ENCODE measurements at regions not wholly inside any gene's neighbourhood (a gene's known extent, or its start where the extent isn't known, plus 50 kb on each side); places are given as distances from the start of the nearest gene placed in this dataset.

GRCh38 chr6:22041797-22042480 is 254.9 kb downstream of the PRL start:
- FAIRE-seq, result no peak

DNA sequence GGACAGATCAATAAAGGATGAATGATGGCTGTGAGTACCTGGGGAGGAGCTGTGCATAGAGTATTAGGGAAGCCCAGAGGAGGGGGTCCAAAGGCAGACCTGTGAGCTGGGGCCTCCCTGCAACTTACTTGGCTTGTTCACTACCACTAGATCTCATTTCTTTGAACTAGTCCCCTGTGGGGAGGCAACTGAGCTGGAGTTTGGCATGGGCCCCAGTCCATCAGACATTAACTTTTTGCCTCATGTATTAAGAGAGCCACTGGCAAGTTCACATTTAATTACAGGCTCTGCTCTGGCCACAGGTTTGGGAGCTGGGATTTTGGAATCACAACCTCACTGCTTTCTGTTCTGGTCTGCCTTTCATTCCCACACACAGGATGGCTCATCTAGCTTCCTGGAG is 254.1 kb downstream of the PRL start:
- no peak for FAIRE-seq

GRCh38 chr6:22043284-22043962 is 253.4 kb downstream of the PRL start:
- FAIRE-seq, result no peak

DNA sequence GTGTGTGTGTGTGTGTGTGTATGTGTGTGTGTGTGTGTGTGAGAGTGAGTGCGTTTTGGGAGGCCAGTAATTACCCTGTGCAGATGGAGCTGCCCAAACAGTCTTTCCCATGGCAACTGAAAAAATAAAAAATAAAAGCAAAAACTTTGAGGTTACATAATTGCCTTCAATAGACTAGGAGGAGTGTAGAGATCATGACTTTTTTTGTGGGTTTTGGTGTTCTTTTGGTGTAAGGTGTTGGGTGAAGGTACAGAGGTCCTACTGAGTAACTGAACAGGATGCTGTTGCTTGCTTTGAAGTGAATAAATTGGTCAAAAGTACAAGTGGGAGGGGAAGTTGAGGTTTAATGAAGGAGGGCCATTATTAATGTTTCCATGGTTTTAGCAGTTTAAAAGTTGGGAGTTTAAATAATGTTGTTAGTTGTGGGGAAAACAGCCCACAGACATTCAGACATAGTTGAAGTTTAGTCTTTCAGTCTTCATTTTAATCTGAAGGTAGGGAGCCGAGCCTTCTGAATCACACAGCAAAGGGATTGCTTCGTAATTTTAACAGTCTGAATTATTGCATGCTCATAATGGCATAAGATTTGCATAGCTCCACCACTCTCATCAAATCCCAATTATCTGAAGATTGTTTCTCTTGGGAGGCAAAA is 251.4 kb downstream of the PRL start:
- no peak for FAIRE-seq

GRCh38 chr6:22049002-22049401 is 247.8 kb downstream of the PRL start:
- no peak for FAIRE-seq

DNA sequence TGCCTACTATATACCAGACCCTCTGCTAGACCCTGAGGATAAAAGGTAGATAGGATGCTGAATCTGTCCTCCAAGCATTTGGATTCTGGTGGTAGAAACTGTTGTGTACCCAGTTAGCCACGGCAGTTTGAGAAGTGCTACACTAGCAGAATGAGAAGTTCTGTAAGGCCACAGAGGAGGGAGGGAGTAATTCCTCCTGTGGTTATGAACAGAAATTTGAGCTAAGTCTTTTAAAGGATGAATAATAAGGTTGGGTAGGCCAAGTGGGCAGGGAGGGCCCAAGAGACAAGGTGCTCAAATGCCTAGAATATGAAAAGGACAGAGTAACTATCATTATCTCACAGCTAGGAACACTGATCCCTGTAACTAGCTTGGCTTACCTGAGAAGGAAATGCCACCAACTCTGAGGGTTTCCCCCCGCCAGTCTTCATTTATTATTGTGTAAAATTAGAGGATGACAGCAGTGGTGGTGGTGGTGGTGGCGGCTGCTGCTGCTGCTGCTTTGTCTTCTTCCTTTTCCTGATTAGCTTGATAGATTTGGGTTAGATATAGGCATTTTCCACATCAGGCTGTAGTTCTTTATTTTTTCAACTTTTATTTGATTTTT is 243.3 kb downstream of the PRL start:
- no peak for FAIRE-seq

DNA sequence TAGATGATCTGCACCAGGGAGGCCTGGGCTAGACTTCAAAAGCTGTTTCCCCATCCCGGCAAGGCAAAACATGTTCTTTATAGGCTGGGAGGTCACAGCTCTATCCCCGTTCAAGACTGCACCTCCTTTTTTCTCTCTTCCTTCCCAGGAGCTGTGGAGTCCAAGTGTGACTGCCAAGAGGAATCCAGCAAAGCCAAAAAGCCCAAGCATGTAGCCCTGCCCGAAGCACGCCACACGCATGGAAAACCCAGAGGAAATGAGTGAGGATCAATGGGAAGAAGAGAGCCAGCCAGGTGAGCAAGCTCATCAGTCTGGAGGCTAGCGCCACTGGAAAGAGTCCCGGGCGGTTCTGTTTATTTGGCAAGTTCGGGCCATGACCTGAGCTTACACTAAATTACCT is 240.4 kb downstream of the PRL start:
- FAIRE-seq, result no peak

GRCh38 chr6:22057962-22058361 is 238.9 kb downstream of the PRL start:
- FAIRE-seq, result no peak

- no peak for FAIRE-seq
Observed at GRCh38 chr6:22059126-22059525, 237.7 kb downstream of the PRL start.

DNA sequence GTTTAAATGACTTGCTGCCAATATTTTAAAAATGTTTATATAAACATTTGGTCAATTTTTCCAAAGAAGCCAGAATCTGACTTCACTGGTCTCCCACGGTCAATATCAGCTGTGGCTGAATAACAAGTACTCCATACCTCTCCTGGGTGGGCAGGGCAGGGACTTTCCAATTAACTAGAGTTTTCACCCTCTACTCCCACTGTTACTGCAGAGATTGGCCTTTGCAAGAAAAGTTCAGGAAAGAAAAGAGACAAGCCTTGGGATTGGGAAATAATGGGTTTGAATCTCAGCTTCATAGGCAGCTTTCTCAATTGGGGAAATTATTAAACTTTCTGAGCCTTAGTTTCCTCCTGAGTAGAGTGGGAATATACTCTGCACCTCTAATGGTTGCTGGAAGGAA is 236.9 kb downstream of the PRL start:
- FAIRE-seq, result no peak

DNA sequence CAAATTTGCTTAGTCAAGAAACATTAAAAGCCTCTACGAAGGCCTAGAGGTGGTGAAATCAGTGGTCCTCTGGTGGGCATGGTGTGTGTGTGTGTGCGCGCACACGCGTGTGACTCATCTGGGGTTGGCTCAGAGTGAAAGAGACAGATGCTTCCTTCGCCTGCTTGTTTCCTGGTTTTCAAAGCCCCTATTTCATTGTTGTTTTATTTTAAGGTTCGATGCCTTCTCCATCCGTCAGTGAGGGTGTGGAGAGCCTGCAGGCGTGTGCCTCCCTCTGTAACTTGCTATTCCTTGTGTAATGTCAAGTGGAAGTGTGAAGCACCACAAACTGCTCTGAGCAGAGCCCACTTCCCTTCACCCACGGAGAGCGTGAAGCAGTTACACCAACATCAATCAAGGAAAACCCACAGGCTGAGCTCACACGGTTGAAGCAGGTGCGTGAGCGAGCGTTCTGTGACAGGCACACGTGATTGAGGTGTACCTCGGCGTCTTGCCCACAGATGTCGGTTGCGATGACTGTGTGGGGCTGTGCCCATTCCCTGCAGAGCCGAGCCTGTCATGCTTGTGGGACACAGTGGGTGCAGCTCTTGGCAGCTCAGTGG is 233.9 kb downstream of the PRL start:
- no peak for FAIRE-seq

- no peak for FAIRE-seq
Observed at GRCh38 chr6:22064558-22064957, 232.3 kb downstream of the PRL start.

DNA sequence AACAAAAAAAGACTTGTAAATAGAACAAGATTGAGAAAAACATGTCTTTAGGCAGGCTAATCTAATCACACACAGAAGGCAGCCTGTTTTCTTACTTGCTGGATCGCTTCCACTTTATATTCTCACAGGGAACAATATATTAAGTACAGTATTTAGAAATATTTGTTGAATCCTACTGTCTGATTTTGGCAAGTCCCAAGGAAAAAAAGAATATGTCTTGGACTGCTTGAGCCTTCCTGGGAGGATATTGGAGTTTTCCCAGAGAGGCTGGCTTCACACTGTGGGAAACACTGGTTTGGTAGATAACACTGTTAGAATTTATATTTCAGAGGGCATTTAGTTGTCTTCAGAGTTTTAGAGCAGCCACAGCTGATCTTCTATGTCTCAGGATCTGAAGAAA is 229.7 kb downstream of the PRL start:
- FAIRE-seq, result no peak

DNA sequence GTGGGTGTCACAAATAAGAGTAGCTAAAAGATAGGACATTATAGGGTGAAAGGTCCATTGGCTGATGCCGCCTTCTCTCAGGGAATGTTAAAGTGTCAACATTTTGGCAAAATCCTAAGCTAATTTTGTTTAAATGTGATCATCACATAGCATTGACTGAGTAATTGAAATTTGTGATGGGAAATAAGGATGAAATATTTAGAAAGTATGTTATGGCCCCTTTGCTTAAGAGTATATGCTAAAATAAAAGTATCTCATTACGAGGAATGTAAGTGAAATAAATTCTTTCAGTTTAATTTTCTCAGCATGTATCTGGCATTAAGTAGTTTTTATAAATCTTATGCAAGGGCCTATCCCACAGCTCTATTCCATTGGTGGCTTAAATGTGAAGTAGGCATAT is 229.2 kb downstream of the PRL start:
- no peak for FAIRE-seq

DNA sequence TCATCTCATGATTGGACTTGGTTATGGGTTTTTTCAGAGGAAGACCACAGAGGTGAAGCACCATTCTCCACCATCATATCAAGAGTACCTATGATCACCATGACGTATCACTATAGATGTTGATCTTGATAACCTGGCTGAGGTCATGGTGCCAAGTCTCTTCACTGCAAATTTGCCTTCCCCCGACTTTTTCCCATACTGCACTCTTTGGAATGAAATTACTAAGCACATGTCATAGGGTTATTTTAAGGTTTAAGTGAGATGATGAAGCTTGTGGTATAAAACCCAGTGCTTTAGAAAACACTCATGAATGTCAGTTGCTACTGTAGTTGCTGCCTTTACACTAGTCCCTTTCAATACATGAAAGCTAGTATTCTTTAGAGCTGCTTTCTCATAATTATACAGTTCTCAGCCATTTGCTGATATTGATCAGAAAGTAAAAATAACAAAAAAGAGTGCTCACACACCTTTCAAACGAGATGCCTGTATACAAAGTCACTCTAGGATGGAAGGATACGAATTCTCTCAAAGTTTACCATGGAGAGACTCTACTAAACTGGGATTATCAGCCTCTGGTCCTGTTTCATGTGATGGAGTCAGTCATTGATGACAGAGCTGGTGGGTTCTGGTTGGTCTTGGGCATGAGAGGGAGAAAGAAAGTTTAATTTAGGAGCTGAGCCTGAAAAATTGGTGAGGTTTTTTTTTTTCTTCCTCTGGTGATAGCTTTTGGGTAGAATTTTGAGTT is 228.1 kb downstream of the PRL start:
- no peak for FAIRE-seq

DNA sequence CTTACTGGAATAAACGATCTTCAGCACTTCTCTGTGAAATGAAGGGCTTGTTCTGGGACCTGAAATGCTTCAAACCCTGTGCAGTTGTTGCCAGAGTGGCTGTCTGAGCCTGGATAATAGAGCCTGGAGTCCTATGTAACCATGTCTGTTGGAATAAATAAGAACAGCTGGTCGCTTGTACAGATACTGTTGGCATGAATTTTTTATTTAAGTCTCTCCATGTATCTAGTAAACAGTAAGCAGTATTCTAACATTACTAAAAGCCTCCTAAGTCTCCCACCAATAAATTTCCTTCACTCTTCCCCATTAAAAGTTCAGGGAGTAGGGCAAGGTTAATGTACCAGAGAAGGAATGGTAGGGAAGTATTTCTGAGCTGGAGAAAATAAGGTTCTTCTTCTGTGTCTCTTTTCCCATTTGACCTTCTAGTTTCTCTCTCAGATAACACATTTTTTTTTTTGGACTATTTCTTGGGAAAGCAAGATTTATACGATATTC is 227.5 kb downstream of the PRL start:
- FAIRE-seq, result no peak

DNA sequence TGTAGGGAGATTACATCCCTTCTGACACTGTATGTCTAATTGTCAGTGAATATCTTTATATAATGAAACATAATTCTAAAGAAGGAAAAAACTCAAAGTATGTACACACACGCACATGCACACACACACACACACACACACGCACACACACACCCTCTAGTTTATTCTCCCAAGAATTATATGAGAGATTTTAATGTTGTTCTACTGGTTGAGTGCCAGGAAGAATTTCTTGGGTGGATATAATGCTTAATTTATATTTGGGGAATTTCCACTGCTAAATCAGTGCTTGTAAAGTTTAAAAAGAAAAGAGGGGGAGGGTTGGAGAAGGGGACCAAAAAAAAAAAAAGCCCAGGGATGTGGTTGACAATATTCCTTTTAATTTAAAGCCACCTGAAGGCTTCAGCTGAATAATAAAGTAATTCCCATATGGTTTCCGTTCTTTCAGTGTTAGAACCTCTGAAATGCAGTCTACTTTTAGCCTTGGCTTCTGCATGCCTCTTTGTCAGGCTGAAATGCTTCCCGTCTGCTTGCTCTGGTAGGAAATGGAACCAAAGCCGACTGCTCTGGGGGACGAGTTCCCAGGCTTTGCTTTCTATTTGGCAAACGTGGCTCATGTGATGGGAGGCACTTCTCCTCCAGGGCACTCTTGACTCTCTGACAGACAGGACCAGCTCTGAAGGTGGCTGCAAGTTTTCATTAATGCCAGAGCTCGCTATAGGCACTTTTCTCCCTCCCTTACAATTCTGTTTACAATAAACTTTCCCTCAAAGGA is 225.4 kb downstream of the PRL start:
- no peak for FAIRE-seq

GRCh38 chr6:22072949-22073348 is 223.9 kb downstream of the PRL start:
- FAIRE-seq, result no peak

DNA sequence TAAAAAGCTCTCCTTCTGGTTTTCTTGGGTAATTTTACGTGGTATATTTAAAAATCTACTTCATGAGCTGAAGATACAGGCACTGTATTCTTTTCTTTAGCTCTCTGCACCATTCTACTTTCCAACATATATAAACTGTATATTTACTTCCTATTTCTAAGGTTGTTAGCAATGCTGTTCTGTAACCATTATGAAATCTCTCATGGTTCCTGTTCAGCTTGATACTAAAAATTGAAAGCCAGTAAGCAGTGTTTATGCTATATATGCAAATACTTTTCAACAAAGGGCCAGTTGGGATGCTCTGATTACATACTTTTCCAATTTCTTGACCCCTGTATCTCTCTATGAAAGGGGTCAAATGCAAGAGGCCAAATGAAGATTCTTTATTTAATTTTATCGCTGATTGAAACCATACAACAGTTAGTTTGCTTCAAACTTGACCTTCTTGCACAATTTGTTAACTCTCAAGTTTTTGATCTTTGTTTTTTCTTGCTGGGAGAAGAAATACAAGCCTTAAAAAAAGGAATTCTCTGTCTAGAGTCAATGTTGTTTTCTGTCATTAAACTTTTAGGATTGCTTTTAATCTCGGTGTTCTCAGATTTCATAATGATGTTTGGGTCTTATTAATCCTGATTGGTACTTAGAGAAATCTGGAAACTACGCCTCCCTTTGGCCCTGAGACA is 223.2 kb downstream of the PRL start:
- no peak for FAIRE-seq

DNA sequence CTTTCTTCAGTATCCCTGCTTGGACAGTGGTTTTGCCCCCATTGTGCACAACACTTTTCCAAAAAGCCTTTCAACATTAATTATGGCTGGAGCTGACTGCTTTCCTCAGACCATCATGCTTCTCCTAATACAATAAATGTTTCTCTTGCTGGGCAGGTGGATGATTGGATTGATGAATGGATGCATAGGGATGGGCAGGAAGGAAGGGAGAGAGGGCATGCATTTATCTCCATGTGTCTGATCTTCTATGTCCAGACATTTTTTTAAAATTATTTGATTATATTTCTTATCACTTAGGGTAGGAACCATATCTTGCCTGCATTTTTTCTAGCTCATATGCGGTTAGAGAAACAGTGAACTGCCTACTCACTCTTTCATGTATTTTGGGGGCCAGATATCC is 218.5 kb downstream of the PRL start:
- FAIRE-seq, result no peak

Data from A204.1 (cell line).